Hematopoietic multipotent progenitor cell treated with erythropoietin and hydrocortisone succinate and interleukin-3 and kit ligand, for 8 days (in vitro differentiated cells): ENCODE measurements at regions not wholly inside any gene's neighbourhood (a gene's known extent, or its start where the extent isn't known, plus 50 kb on each side); places are given as distances from the start of the nearest gene placed in this dataset.

ENCODE experiments used
- DNase-seq: peaks from one replicate; pipeline ENCODE4 v3.0.0-alpha.2; 2015

- no peak for DNase-seq
Observed at GRCh38 chr5:91436241-91436640, 53.1 kb upstream of the ARRDC3 start.

DNA sequence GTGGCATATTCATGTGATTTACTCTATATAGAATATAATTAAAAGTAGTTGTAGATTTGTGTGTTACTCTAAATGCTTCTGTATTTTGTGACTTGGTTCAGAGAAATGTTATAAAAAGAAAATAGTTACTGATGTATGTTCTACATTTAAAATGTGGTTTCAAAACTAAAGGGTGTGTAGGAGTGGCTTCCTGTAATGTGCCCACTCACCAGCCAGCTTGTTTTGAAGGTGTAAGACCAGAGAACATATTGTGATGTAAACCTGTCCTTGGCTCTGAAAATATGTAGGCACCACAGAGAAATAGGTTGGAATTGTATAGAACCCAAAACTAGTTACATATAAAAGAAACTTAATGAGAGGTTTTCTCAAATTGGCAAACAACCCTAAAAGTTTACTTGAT lies 51.2 kb upstream of the ARRDC3 start:
- no peak for DNase-seq

DNA sequence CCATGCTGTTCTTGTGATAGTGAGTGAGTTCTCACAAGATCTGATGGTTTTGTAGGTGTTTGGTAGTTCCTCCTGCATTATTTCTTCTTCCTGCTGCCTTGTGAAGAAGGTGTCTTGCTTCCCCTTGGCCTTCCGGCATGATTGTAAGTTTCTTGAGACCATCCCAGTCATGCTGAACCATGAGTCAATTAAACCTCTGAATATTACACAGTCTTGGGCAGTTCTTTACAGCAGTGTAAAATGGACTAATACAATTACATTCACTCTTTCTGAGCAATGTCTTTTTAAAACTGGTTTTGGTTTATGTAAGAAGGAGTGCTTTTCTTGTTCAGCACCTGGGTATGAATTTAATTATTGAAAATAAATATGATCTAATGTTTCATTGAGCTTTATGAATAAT lies 50.7 kb upstream of the ARRDC3 start:
- DNase-seq, result no peak
